ENCODE measurements at regions not wholly inside any gene's neighbourhood (a gene's known extent, or its start where the extent isn't known, plus 50 kb on each side); places are given as distances from the start of the nearest gene placed in this dataset.

- no peak overlapping the region for H2AFZ ChIP-seq (ENCODE audit: low read length)
Measured at GRCh38 chr13:34867590-34867989, 74.5 kb upstream of the NBEA start.

GRCh38 chr13:34868733-34869132 is 73.3 kb upstream of the NBEA start:
- Histone ChIP-seq H3K4me2 (ENCODE audit: low read depth, low read length, poor library complexity, severe bottlenecking) (no peak overlapping the region), H3K9me3 (ENCODE audit: insufficient read depth, low read depth, low read length) (no peaks in the 10 kb centered on the region), H2AFZ (ENCODE audit: low read length) (no peak overlapping the region), H3K4me3 (ENCODE audit: low read length, poor library complexity, severe bottlenecking) (no peak overlapping the region), H3F3A (ENCODE audit: low read depth) (no peaks in the 10 kb centered on the region), H4K20me1 (ENCODE audit: insufficient read depth, low read length, poor library complexity, severe bottlenecking) (no peaks in the 10 kb centered on the region), H3K9ac (ENCODE audit: low read depth, low read length, poor library complexity, severe bottlenecking) (no peak overlapping the region), H3K36me3 (ENCODE audit: insufficient read depth, low read length) (no peaks in the 10 kb centered on the region), H3K9me2 (replicated peaks; ENCODE audit: low read depth, low read length) (no peaks in the 10 kb centered on the region), H3K27me3 (ENCODE audit: insufficient read depth, low read length, poor library complexity, severe bottlenecking) (no peaks in the 10 kb centered on the region), H3K4me1 (ENCODE audit: insufficient read depth, low read length, poor library complexity, severe bottlenecking) (no peaks in the 10 kb centered on the region), H3K79me2 (ENCODE audit: insufficient read depth, low read length) (no peaks in the 10 kb centered on the region)
- TF ChIP-seq, protein P1, sequence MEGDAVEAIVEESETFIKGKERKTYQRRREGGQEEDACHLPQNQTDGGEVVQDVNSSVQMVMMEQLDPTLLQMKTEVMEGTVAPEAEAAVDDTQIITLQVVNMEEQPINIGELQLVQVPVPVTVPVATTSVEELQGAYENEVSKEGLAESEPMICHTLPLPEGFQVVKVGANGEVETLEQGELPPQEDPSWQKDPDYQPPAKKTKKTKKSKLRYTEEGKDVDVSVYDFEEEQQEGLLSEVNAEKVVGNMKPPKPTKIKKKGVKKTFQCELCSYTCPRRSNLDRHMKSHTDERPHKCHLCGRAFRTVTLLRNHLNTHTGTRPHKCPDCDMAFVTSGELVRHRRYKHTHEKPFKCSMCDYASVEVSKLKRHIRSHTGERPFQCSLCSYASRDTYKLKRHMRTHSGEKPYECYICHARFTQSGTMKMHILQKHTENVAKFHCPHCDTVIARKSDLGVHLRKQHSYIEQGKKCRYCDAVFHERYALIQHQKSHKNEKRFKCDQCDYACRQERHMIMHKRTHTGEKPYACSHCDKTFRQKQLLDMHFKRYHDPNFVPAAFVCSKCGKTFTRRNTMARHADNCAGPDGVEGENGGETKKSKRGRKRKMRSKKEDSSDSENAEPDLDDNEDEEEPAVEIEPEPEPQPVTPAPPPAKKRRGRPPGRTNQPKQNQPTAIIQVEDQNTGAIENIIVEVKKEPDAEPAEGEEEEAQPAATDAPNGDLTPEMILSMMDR (conservative IDR thresholded peaks at IDR 0.05; ENCODE audit: low read length) = no peak
- TF ChIP-seq EZH2phosphoT487 (IDR thresholded peaks at IDR 0.05; ENCODE audit: borderline replicate concordance) = no peak

More at GRCh38 chr13:34867590-34867989, 74.5 kb upstream of the NBEA start:
- Histone ChIP-seq H3K36me3 (ENCODE audit: insufficient read depth, low read length) (no peaks in the 10 kb centered on the region), H3K9me3 (ENCODE audit: insufficient read depth, low read depth, low read length) (no peaks in the 10 kb centered on the region), H3K79me2 (ENCODE audit: insufficient read depth, low read length) (no peaks in the 10 kb centered on the region), H3F3A (ENCODE audit: low read depth) (no peaks in the 10 kb centered on the region), H3K4me3 (ENCODE audit: low read length, poor library complexity, severe bottlenecking) (no peak overlapping the region), H3K9me2 (replicated peaks; ENCODE audit: low read depth, low read length) (no peaks in the 10 kb centered on the region), H4K20me1 (ENCODE audit: insufficient read depth, low read length, poor library complexity, severe bottlenecking) (no peaks in the 10 kb centered on the region), H3K4me1 (ENCODE audit: insufficient read depth, low read length, poor library complexity, severe bottlenecking) (no peaks in the 10 kb centered on the region), H3K9ac (ENCODE audit: low read depth, low read length, poor library complexity, severe bottlenecking) (no peak overlapping the region), H3K27me3 (ENCODE audit: insufficient read depth, low read length, poor library complexity, severe bottlenecking) (no peaks in the 10 kb centered on the region), H3K4me2 (ENCODE audit: low read depth, low read length, poor library complexity, severe bottlenecking) (no peak overlapping the region)
- TF ChIP-seq, protein P1 (conservative IDR thresholded peaks at IDR 0.05; ENCODE audit: low read length) = no peak
- TF ChIP-seq EZH2phosphoT487 (IDR thresholded peaks at IDR 0.05; ENCODE audit: borderline replicate concordance) = no peak

GRCh38 chr13:34869696-34870095 is 72.4 kb upstream of the NBEA start:
- TF ChIP-seq EZH2phosphoT487 (IDR thresholded peaks at IDR 0.05; ENCODE audit: borderline replicate concordance) = no peak
- TF ChIP-seq, protein P1 (conservative IDR thresholded peaks at IDR 0.05; ENCODE audit: low read length) = no peak
- Histone ChIP-seq H3K36me3 (ENCODE audit: insufficient read depth, low read length) (no peaks in the 10 kb centered on the region), H3K79me2 (ENCODE audit: insufficient read depth, low read length) (no peaks in the 10 kb centered on the region), H3F3A (ENCODE audit: low read depth) (no peaks in the 10 kb centered on the region), H3K27me3 (ENCODE audit: insufficient read depth, low read length, poor library complexity, severe bottlenecking) (no peaks in the 10 kb centered on the region), H3K9me2 (replicated peaks; ENCODE audit: low read depth, low read length) (no peaks in the 10 kb centered on the region), H4K20me1 (ENCODE audit: insufficient read depth, low read length, poor library complexity, severe bottlenecking) (no peaks in the 10 kb centered on the region), H3K4me2 (ENCODE audit: low read depth, low read length, poor library complexity, severe bottlenecking) (no peak overlapping the region), H2AFZ (ENCODE audit: low read length) (no peak overlapping the region), H3K4me3 (ENCODE audit: low read length, poor library complexity, severe bottlenecking) (no peak overlapping the region), H3K9ac (ENCODE audit: low read depth, low read length, poor library complexity, severe bottlenecking) (no peak overlapping the region), H3K4me1 (ENCODE audit: insufficient read depth, low read length, poor library complexity, severe bottlenecking) (no peaks in the 10 kb centered on the region), H3K9me3 (ENCODE audit: insufficient read depth, low read depth, low read length) (no peaks in the 10 kb centered on the region)
